K562 (cell line): ENCODE measurements at regions not wholly inside any gene's neighbourhood (a gene's known extent, or its start where the extent isn't known, plus 50 kb on each side); places are given as distances from the start of the nearest gene placed in this dataset.

Experiments used
- ATAC-seq: fragments of 200-7000 bp; cut with Tn5 transposase; 3 replicates; pipeline ENCODE4 v1.9.1; 2020; ENCODE audit warnings: moderate library complexity
- BruUV-seq: library from RNA; stranded (reverse); fragments of 400-500 nt; replicated peaks from 2 replicates; lab custom pipeline; 2021; lab: Mats Ljungman, UMichigan
- CTCF ChIA-PET: fragments of 300-600 bp; formaldehyde crosslinking; extraction: SDS; loops from one replicate; lab custom pipeline; 2021; ENCODE audit warnings: low intra/inter-chr PET ratio; lab: Yijun Ruan, JAX
- POLR2A ChIA-PET: fragments of 300-600, 350-650 bp; sonication (Branson Sonifier 250); formaldehyde crosslinking; extraction: SDS; loops from one replicate; lab custom pipeline; 2021; ENCODE audit warnings: antibody characterized with exemption, inconsistent platforms; lab: Yijun Ruan, JAX
- DNase-seq, 4 experiments: peaks; one replicate each; pipeline versions ENCODE4 v3.0.0 to v3.0.0-alpha.2; 2011 to 2018; ENCODE audit warnings: low spot score in 3 of 4, mixed read lengths in 3 of 4; ENCODE audit errors: extremely low read depth in 1 of 4
- FAIRE-seq: peaks from 2 replicates; lab custom pipeline; 2011; peaks lifted over from hg19 to GRCh38; lab: Jason Lieb, UNC
- H2AFZ ChIP-seq: 2 replicates; pipeline ENCODE4 v1.6.0; 2011; ENCODE audit warnings: low read depth, low read length, control low read depth, inconsistent platforms
- H3K27ac ChIP-seq: fragments of 200-600 bp; 3 replicates; pipeline ENCODE4 v1.8.0; 2011; ENCODE audit warnings: low read depth, mild to moderate bottlenecking, control low read depth, inconsistent platforms, low read length, moderate library complexity, mixed read lengths; ENCODE audit errors: extremely low read depth
- H3K27me3 ChIP-seq, 2 experiments: fragments of 300-600 bp in 1 of 2; 2 replicates in 1 of 2; 3 replicates in 1 of 2; pipeline versions ENCODE4 v1.6.0 to v1.8.0; 2011; ENCODE audit warnings: inconsistent platforms in 2 of 2, low read length in 2 of 2, mild to moderate bottlenecking in 1 of 2, mixed read lengths in 1 of 2, moderate library complexity in 1 of 2; ENCODE audit not compliant: control insufficient read depth in 2 of 2, insufficient read depth in 2 of 2
- H3K36me3 ChIP-seq: fragments of 300-600 bp; 3 replicates; pipeline ENCODE4 v1.8.0; 2011; ENCODE audit warnings: mild to moderate bottlenecking, low read length, inconsistent platforms; ENCODE audit not compliant: control insufficient read depth, insufficient read depth
- H3K4me1 ChIP-seq, 2 experiments: fragments of 200-600 bp in 1 of 2; replicated peaks in 1 of 2; 2 replicates in 1 of 2; 3 replicates in 1 of 2; pipeline versions ENCODE4 v1.5.1 to v1.8.0; 2011; ENCODE audit warnings: inconsistent platforms in 2 of 2, low read length in 2 of 2, mild to moderate bottlenecking in 1 of 2, mixed read lengths in 1 of 2, moderate library complexity in 1 of 2; ENCODE audit not compliant: control insufficient read depth in 2 of 2, insufficient read depth in 2 of 2
- H3K4me2 ChIP-seq: 2 replicates; pipeline ENCODE4 v1.6.1; 2011; ENCODE audit warnings: low read length, control low read depth, inconsistent platforms, mixed read lengths; ENCODE audit not compliant: insufficient read depth
- H3K4me3 ChIP-seq: fragments of 200-600 bp; sonication (generic), shearing (Covaris generic); 2 replicates; pipeline ENCODE4 v1.5.1; 2016; ENCODE audit warnings: control low read depth, inconsistent platforms
- H3K79me2 ChIP-seq: fragments of 200-600 bp; 3 replicates; pipeline ENCODE4 v1.8.0; 2011; ENCODE audit warnings: low read length, inconsistent platforms; ENCODE audit not compliant: control insufficient read depth, insufficient read depth
- H3K9ac ChIP-seq, 2 experiments: 2 replicates each; pipeline versions ENCODE4 v1.6.0 to v1.6.1; 2011; ENCODE audit warnings: low read depth in 2 of 2, low read length in 2 of 2, control low read depth in 1 of 2, inconsistent platforms in 1 of 2, mild to moderate bottlenecking in 1 of 2, mixed read lengths in 1 of 2; ENCODE audit not compliant: insufficient read depth in 1 of 2
- H3K9me1 ChIP-seq: one replicate; pipeline ENCODE4 v1.6.0; 2011; ENCODE audit warnings: inconsistent platforms, mild to moderate bottlenecking, low read length, moderate library complexity; ENCODE audit not compliant: control insufficient read depth, insufficient read depth
- H3K9me3 ChIP-seq: replicated peaks from 2 replicates; pipeline ENCODE4 v1.5.1; 2011; ENCODE audit warnings: low read depth, low read length, inconsistent platforms; ENCODE audit not compliant: control insufficient read depth, insufficient read depth
- H4K20me1 ChIP-seq: replicated peaks from 2 replicates; pipeline ENCODE4 v1.6.1; 2011; ENCODE audit warnings: low read length, inconsistent platforms, mixed read lengths; ENCODE audit not compliant: control insufficient read depth, insufficient read depth
- RUNX1 ChIP-seq: sonication (generic); IDR thresholded peaks from 2 replicates; pipeline ENCODE4 v1.6.1; 2016; ENCODE audit warnings: antibody characterized with exemption, low read depth
- ZNF655 ChIP-seq: fragments of 250-450 bp; sonication (Bioruptor Pico); IDR thresholded peaks from 2 replicates; pipeline ENCODE4 v1.5.0; 2021
- WGBS: fragments of 100-300 bp; shearing (Covaris generic); methylation state at CpG from one replicate; pipeline ENCODE4 v1.1.6; 2016; ENCODE audit warnings: low coverage, mixed read lengths; ENCODE audit not compliant: insufficient coverage; ENCODE audit errors: missing lambda C conversion rate; 5-methylcytosine and 5-hydroxymethylcytosine counted together
- in situ Hi-C: fragments of 300-500 bp; cut with MboI; formaldehyde crosslinking; loops from 4 replicates; pipeline ENCODE4 v1.15.0; 2018; ENCODE audit warnings: inconsistent platforms, mixed read lengths
- intact Hi-C: fragments of 100-400 bp; cut with micrococcal nuclease; formaldehyde crosslinking; loops from 2 replicates; pipeline ENCODE4 v1.14.2; 2022
- TF ChIP-seq, protein P1 (sequence below): sonication (generic); formaldehyde crosslinking; IDR thresholded peaks from 2 replicates; pipeline ENCODE4 v1.8.1; 2023; ENCODE audit warnings: missing genetic modification reagents, mild to moderate bottlenecking, borderline replicate concordance
- TF ChIP-seq, protein P2 (sequence below): fragments of 250-450 bp; sonication (Bioruptor Pico); IDR thresholded peaks from 2 replicates; pipeline ENCODE4 v1.5.0; 2021; ENCODE audit warnings: mild to moderate bottlenecking, moderate library complexity

DNA sequence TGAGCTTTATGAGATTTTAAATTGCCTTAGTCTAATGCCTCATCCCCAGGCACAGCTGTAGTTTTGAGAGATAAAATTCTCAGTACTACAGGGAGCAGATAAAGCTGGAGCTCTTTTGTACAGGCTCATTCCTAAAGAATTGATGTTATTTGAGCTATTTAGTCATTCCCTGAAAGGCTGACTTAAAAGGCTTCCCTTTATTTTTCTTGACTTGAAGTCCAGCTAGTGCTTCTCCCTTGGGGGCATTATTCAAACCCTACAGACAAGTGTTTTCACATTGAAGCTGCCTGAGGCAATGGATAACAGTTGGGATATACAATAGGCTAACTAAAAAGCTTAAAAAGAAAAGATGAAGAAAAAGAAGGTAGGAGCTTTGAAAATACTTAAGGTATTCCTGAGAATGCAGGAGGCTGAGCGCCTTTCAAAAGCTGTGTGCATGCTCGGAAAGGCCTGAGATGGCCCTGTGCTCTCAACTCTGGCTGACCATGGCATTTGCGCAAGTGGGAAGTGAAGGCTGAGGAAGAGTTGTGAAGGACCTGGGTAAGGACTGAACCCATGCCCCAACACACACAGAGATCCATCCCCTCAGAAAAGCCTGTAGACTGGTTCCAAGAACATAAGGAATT is 315.1 kb downstream of the SMOC2 start:
- no peaks in the 10 kb centered on the region for H3K27me3 ChIP-seq
- TF ChIP-seq RUNX1 (no peak), ZNF655 (no peak)
- TF ChIP-seq, protein P1, sequence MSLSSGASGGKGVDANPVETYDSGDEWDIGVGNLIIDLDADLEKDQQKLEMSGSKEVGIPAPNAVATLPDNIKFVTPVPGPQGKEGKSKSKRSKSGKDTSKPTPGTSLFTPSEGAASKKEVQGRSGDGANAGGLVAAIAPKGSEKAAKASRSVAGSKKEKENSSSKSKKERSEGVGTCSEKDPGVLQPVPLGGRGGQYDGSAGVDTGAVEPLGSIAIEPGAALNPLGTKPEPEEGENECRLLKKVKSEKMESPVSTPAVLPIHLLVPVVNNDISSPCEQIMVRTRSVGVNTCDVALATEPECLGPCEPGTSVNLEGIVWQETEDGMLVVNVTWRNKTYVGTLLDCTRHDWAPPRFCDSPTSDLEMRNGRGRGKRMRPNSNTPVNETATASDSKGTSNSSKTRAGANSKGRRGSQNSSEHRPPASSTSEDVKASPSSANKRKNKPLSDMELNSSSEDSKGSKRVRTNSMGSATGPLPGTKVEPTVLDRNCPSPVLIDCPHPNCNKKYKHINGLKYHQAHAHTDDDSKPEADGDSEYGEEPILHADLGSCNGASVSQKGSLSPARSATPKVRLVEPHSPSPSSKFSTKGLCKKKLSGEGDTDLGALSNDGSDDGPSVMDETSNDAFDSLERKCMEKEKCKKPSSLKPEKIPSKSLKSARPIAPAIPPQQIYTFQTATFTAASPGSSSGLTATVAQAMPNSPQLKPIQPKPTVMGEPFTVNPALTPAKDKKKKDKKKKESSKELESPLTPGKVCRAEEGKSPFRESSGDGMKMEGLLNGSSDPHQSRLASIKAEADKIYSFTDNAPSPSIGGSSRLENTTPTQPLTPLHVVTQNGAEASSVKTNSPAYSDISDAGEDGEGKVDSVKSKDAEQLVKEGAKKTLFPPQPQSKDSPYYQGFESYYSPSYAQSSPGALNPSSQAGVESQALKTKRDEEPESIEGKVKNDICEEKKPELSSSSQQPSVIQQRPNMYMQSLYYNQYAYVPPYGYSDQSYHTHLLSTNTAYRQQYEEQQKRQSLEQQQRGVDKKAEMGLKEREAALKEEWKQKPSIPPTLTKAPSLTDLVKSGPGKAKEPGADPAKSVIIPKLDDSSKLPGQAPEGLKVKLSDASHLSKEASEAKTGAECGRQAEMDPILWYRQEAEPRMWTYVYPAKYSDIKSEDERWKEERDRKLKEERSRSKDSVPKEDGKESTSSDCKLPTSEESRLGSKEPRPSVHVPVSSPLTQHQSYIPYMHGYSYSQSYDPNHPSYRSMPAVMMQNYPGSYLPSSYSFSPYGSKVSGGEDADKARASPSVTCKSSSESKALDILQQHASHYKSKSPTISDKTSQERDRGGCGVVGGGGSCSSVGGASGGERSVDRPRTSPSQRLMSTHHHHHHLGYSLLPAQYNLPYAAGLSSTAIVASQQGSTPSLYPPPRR (CRISPR knock-in tag) = no peak
- TF ChIP-seq, protein P2, sequence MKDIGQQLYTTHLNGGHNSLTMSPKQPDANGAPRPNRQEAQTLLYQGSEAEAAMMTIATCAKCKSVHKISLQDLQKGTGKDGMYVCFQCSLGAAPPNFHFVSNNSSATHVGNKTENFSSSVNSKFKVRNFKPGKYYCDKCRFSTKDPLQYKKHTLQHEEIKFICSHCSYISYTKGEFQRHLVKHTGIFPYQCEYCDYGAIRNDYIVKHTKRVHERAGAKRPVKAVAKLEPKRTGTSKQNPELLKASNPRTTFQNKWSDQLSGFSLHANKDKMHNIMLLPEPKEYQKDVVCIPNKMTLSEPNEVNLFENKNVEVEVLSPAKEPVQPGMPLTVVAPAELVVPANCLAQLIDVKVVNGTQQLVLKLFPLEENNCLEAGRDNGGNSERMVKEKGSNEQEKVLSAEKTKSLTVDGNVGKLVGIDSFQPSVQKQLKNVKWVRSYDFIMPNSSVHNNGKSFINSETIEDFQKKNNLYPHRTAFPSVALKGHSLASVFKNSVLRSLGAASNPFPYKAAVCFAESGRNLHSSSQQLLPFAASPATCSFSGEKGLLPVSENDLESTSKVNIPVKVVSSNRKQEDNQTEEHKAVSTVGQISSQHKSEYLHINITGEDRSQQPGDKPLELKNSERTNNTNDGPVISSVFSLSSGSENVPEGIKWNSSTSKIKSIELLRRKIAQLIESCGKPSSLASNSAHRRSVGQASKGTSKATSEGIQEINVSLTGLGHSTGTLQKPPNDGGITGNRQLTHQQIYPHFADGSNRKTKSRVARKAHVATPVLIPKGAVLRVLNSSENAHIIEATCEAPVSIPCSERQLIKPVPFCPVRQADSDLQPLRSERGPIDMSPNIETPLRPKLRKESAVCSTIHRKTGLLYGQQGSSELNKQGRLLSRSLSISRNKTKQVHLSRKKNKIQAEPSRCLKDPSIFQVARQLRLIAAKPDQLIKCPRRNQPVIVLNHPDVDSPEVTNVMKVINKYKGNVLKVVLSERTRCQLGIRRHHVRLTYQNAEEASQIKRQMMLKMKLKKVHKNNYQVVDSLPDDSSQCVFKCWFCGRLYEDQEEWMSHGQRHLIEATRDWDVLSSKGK (CRISPR knock-in tag) = no peak
- TF ChIP-seq, all 486 proteins: peak for 0
- no peaks in the 10 kb centered on the region for H4K20me1 ChIP-seq
- H3K36me3 ChIP-seq = no peaks in the 10 kb centered on the region
- H3K9me3 ChIP-seq = no peaks in the 10 kb centered on the region
- in situ Hi-C loops (no loop called here), intact Hi-C loops (no loop called here)
- H3K79me2 ChIP-seq = no peaks in the 10 kb centered on the region
- WGBS = 3% methylated on average over 3 of the region's 3 CpGs
- no peak overlapping the region for H3K27ac ChIP-seq
- no peak overlapping the region for H3K4me2 ChIP-seq
- H3K4me1 ChIP-seq = no peaks in the 10 kb centered on the region
- no peak for ATAC-seq
- no peak overlapping the region for H2AFZ ChIP-seq
- H3K9me1 ChIP-seq = no peaks in the 10 kb centered on the region
- CTCF ChIA-PET = no interaction called here
- H3K9ac ChIP-seq = no peak overlapping the region
- no peak for DNase-seq
- H3K4me3 ChIP-seq = no peak overlapping the region
- no TSS peak for BruUV-seq
- POLR2A ChIA-PET = interaction anchor here (0.9 kb wide), 1 partner anchor 23 kb away, joined by 5 read pairs; no protein-coding TSS in a partner anchor
- FAIRE-seq = no peak
